ENCODE measurements at regions not wholly inside any gene's neighbourhood (a gene's known extent, or its start where the extent isn't known, plus 50 kb on each side); places are given as distances from the start of the nearest gene placed in this dataset.

DNA sequence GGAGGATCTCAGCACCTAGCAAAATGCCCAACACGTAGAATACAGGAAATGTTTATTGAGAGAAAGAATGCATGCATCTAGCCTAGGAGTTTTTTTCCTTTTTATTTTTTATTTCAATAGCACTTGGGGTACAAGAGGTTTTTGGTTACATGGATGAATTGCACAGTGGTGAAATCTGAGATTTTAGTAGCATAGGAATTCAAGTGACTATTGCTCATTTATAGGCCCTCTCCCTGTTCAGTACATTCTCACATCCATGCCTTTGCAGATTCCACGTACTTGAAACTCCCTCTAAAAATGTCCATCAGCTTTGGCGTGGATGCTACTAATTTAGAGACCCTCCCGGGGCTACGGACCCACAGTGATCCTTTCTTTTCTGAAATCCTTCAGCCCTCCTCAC, 61.7 kb upstream of the PIAS1 start:
- DNase-seq (ENCODE audit: low spot score), result no peak

DNA sequence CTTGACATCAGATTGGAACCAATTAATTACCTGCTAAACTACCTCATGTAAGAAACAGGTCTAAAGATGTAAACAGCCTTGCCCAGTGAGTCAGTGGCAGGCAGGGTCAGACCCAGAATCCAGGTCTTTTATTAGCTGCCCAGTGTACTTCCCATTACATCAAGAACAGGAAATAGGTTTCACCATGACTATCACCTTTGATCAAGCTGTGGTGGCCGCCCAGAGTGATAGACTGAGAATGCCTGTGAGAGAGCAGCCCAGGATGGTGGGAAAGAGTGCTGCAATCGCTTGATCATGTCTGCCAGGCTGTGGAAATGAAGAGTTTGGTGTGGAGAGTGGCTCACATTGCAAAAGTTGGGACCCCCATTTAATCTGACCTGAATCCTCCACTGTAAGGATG, 61.3 kb upstream of the PIAS1 start:
- DNase-seq (ENCODE audit: low spot score), result no peak

DNA sequence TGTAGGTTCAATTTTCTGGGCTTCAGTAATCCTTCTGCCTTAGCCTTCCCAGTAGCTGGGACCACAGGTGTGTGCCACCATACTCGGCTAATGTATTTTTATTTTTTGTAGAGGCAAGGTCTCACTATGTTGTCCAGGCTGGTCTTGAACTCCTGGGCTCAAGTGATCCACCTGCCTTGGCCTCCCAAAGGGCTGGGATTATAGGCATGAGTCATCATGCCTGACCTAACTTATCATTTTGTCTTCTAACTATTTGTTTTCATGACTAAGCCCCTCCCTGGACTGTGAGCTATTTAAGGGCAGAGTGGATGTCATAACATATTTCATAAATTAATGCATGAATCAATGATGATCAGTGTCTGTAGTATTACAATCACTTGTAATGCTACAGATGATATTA, 56.1 kb upstream of the PIAS1 start:
- DNase-seq (ENCODE audit: low spot score), result no peak

DNA sequence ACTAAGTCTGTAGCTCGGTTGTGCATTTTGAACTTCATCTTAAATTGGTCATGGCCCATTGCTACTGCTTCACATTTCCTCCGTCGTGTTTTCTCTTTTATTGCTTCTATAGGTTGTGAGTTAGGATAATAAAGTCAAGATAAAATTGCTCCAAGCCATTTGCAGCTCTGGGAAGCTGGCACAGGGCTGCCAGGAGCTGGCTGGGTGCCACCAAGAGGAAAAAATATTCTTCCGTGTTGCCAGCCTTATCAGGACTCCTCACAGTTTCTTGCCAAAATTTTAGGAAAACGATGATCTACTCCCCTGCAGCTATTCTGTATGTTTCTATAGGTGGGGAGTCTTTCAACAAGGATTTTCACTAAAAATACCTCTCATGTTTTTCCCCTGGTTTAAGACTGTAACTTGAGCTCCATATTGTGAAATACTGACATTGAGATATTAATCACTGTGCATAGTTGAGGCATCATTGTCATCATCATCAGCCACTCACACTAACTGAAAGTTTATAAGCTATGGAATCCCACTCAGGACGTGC, 55.4 kb upstream of the PIAS1 start:
- DNase-seq (ENCODE audit: low spot score), result no peak

DNA sequence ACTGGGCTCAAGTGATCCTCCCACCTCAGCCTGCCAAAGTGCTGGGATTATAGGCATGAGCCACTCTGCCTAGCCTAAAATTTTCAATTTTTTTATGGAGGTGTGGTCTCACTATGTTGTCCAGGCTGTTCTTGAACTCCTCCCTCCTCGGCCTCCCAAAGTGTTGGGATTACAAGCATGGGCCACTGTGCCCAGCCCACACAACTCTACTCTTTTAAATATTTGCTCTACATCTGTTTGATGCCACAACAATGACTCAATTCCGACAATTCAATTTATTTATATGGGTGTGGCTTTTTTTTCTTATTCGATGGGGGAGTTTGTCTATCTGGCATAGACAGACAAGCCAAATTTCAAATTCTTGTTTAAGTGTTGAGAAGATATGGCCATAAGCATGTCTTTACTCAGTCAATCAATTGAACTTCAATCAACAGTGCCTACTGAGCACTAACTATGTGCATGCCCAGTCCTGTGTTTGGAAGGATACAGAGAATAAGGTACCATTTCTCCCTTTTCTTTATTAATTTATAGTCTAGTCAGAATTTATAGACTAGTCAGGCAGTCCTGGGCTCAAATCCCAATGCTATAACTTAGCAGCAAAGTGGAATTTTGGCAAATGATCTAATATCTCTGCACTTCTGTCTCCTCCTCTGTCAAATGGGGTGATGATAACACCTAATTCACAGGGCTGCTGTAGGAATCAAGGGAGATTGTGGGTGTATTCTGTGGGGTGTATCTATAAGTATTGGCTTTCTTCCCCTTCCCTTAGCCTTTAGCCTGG, 54.6 kb upstream of the PIAS1 start:
- no peak for DNase-seq (ENCODE audit: low spot score)

DNA sequence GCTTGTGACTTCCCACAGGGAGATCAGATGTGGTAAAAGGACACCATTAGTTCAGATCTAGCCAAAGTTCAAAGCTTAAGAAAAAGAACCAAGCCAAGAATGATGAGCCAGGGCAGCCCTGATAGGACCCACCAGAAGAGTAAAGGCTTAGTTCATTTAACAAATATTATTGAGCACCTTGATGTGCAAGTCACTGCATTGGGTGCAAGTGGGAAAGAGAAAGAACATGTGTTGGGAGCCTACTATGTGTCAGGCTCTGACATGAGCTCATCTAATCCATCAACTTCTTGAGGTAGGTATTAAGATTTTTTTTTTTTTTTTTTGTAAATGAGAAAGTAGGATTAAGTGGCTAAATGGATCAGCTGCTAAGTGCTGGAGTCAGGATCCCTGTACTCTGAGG, 53.4 kb upstream of the PIAS1 start:
- DNase-seq (ENCODE audit: low spot score), result no peak

DNA sequence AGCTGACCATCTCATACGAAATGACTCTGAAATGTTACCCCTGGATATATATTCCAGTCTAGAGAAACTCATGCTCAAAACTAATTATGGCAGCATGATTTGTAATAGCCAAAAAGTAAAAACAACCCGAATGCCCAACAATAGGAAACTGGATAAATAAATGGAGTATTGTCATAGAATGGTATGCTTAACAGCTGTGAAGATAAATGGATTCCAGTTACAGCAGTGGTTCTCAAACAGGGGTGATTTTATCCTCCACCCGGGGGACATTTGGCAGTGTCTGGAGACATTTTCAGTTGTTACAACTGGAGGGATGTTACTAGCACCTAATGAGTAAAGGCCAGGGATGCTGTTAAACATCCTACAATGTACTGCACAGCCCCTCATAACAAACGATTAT, 52.3 kb upstream of the PIAS1 start:
- DNase-seq (ENCODE audit: low spot score), result no peak

DNA sequence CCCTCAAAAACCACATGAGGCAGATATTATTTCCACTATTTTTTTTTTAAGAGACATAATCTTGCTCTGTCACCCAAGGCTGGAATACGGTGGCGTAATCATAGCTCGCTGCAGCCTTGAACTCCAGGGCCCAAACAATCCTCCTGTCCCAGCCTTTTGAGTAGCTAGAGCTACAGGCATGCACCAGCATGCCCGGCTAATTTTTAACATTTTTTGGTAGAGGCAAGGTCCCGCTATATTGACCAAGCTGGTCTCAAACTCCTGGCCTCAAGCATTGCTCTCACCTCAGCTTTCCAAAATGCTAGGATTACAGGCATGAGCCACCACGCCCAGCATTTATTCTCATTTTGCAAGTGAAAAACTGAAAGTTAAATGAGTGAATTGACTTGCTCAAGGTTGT, 50.8 kb upstream of the PIAS1 start:
- DNase-seq (ENCODE audit: low spot score), result no peak

Measured in AG08395 (cell line).